ENCODE measurements at regions not wholly inside any gene's neighbourhood (a gene's known extent, or its start where the extent isn't known, plus 50 kb on each side); places are given as distances from the start of the nearest gene placed in this dataset.

- FAIRE-seq (no peak), DNase-seq (peak in 2 of 5 donors; percentile 37 to 38)
- Histone ChIP-seq H3K9ac (ENCODE audit: low read length in 3 of 3) (no peak overlapping the region), H3K4me3 (ENCODE audit: low read length in 3 of 3) (no peak overlapping the region), H3K36me3 (ENCODE audit: control insufficient read depth in 2 of 3, insufficient read depth in 3 of 3, low read length in 3 of 3) (no peaks in the 10 kb centered on the region), H3K27ac (ENCODE audit: low read depth in 2 of 2, low read length in 2 of 2) (no peak overlapping the region), H3K9me3 (ENCODE audit: control insufficient read depth in 2 of 3, insufficient read depth in 1 of 3, low read length in 3 of 3) (no peaks in the 10 kb centered on the region), H3K4me1 (ENCODE audit: control insufficient read depth in 2 of 3, insufficient read depth in 2 of 3, low read depth in 1 of 3, low read length in 3 of 3) (no peaks in the 10 kb centered on the region), H3K27me3 (ENCODE audit: control insufficient read depth, insufficient read depth, low read length) (no peaks in the 10 kb centered on the region)
- intact Hi-C loops (cut with DNase I), result no loop called here
- TF ChIP-seq, protein P1, sequence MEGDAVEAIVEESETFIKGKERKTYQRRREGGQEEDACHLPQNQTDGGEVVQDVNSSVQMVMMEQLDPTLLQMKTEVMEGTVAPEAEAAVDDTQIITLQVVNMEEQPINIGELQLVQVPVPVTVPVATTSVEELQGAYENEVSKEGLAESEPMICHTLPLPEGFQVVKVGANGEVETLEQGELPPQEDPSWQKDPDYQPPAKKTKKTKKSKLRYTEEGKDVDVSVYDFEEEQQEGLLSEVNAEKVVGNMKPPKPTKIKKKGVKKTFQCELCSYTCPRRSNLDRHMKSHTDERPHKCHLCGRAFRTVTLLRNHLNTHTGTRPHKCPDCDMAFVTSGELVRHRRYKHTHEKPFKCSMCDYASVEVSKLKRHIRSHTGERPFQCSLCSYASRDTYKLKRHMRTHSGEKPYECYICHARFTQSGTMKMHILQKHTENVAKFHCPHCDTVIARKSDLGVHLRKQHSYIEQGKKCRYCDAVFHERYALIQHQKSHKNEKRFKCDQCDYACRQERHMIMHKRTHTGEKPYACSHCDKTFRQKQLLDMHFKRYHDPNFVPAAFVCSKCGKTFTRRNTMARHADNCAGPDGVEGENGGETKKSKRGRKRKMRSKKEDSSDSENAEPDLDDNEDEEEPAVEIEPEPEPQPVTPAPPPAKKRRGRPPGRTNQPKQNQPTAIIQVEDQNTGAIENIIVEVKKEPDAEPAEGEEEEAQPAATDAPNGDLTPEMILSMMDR (IDR thresholded peaks at IDR 0.05; ENCODE audit: borderline replicate concordance, extremely low read depth, insufficient read depth), result no peak
These were observed 260.9 kb downstream of the KIF4B start for GRCh38 chr5:155274484-155274883.

DNA sequence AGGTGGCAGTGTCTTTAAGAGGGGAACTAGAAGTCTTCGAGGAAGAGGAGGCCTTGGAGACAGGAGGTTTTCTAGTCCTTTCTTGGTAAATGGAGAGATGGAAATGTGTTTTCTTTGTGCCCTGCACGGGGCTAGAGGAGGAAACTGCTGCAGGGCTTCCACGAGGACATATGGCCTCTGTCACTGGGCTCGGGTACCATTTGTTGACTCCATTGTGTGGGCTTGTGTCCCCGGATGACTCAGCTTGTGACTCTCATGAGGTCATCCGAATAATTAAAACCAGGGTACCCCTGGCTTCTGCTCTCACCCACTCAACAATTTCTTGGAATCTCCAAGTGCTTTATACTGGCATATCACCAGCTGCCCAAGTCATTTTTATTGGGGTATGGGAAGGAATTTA lies 261.7 kb downstream of the KIF4B start:
- H3K4me3 ChIP-seq (ENCODE audit: low read length in 3 of 3), result no peak overlapping the region
- no peaks in the 10 kb centered on the region for H3K4me1 ChIP-seq (ENCODE audit: control insufficient read depth in 2 of 3, insufficient read depth in 2 of 3, low read depth in 1 of 3, low read length in 3 of 3)
- DNase-seq (no peak), FAIRE-seq (no peak)
- TF ChIP-seq, protein P1 (IDR thresholded peaks at IDR 0.05; ENCODE audit: borderline replicate concordance, extremely low read depth, insufficient read depth), result no peak
- H3K36me3 ChIP-seq (ENCODE audit: control insufficient read depth in 2 of 3, insufficient read depth in 3 of 3, low read length in 3 of 3), result no peaks in the 10 kb centered on the region
- H3K27me3 ChIP-seq (ENCODE audit: control insufficient read depth, insufficient read depth, low read length), result no peaks in the 10 kb centered on the region
- no peak overlapping the region for H3K27ac ChIP-seq (ENCODE audit: low read depth in 2 of 2, low read length in 2 of 2)
- H3K9ac ChIP-seq (ENCODE audit: low read length in 3 of 3), result no peak overlapping the region
- H3K9me3 ChIP-seq (ENCODE audit: control insufficient read depth in 2 of 3, insufficient read depth in 1 of 3, low read length in 3 of 3), result no peaks in the 10 kb centered on the region
- intact Hi-C loops (cut with DNase I), result no loop called here

GRCh38 chr5:155276231-155276630 lies 262.7 kb downstream of the KIF4B start:
- DNase-seq (no peak), FAIRE-seq (no peak)
- Histone ChIP-seq H3K4me3 (ENCODE audit: low read length in 3 of 3) (no peak overlapping the region), H3K9ac (ENCODE audit: low read length in 3 of 3) (no peak overlapping the region), H3K9me3 (ENCODE audit: control insufficient read depth in 2 of 3, insufficient read depth in 1 of 3, low read length in 3 of 3) (no peaks in the 10 kb centered on the region), H3K27ac (ENCODE audit: low read depth in 2 of 2, low read length in 2 of 2) (no peak overlapping the region), H3K4me1 (ENCODE audit: control insufficient read depth in 2 of 3, insufficient read depth in 2 of 3, low read depth in 1 of 3, low read length in 3 of 3) (no peaks in the 10 kb centered on the region), H3K27me3 (ENCODE audit: control insufficient read depth, insufficient read depth, low read length) (no peaks in the 10 kb centered on the region), H3K36me3 (ENCODE audit: control insufficient read depth in 2 of 3, insufficient read depth in 3 of 3, low read length in 3 of 3) (no peaks in the 10 kb centered on the region)
- TF ChIP-seq, protein P1 (IDR thresholded peaks at IDR 0.05; ENCODE audit: borderline replicate concordance, extremely low read depth, insufficient read depth), result no peak
- intact Hi-C loops (cut with DNase I), result no loop called here

DNA sequence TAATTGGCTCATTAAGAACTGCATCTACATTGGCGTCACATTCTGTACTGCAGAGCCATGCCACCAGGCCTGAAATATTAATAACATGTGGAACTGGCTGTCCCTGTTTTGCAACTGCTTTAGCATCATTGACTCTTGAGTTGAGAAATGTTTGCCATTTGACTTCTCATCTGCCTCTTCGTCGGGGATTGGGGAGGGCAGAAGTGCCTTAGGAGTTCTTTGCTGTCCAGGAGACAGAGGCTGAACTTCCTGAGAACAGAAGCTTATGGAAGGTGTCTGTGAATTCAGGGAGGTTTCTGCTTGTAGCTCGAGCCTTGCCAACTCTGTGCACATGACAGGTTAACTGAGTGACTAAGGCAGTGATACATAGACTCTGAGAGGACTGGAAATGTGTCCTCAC lies 265.0 kb downstream of the KIF4B start:
- no peaks in the 10 kb centered on the region for H3K9me3 ChIP-seq (ENCODE audit: control insufficient read depth in 2 of 3, insufficient read depth in 1 of 3, low read length in 3 of 3)
- H3K27ac ChIP-seq (ENCODE audit: low read depth in 2 of 2, low read length in 2 of 2), result no peak overlapping the region
- TF ChIP-seq, protein P1 (IDR thresholded peaks at IDR 0.05; ENCODE audit: borderline replicate concordance, extremely low read depth, insufficient read depth), result no peak
- H3K9ac ChIP-seq (ENCODE audit: low read length in 3 of 3), result no peak overlapping the region
- H3K36me3 ChIP-seq (ENCODE audit: control insufficient read depth in 2 of 3, insufficient read depth in 3 of 3, low read length in 3 of 3), result no peaks in the 10 kb centered on the region
- no peak for DNase-seq
- no peaks in the 10 kb centered on the region for H3K27me3 ChIP-seq (ENCODE audit: control insufficient read depth, insufficient read depth, low read length)
- H3K4me1 ChIP-seq (ENCODE audit: control insufficient read depth in 2 of 3, insufficient read depth in 2 of 3, low read depth in 1 of 3, low read length in 3 of 3), result no peaks in the 10 kb centered on the region
- intact Hi-C loops (cut with DNase I), result no loop called here
- no peak for FAIRE-seq
- H3K4me3 ChIP-seq (ENCODE audit: low read length in 3 of 3), result no peak overlapping the region

Data from kidney (tissue), 13 donors.